ENCODE measurements at regions not wholly inside any gene's neighbourhood (a gene's known extent, or its start where the extent isn't known, plus 50 kb on each side); places are given as distances from the start of the nearest gene placed in this dataset.
A peak's percentile ranks its signal among the peaks of the same experiment; 100 is the strongest.

DNA sequence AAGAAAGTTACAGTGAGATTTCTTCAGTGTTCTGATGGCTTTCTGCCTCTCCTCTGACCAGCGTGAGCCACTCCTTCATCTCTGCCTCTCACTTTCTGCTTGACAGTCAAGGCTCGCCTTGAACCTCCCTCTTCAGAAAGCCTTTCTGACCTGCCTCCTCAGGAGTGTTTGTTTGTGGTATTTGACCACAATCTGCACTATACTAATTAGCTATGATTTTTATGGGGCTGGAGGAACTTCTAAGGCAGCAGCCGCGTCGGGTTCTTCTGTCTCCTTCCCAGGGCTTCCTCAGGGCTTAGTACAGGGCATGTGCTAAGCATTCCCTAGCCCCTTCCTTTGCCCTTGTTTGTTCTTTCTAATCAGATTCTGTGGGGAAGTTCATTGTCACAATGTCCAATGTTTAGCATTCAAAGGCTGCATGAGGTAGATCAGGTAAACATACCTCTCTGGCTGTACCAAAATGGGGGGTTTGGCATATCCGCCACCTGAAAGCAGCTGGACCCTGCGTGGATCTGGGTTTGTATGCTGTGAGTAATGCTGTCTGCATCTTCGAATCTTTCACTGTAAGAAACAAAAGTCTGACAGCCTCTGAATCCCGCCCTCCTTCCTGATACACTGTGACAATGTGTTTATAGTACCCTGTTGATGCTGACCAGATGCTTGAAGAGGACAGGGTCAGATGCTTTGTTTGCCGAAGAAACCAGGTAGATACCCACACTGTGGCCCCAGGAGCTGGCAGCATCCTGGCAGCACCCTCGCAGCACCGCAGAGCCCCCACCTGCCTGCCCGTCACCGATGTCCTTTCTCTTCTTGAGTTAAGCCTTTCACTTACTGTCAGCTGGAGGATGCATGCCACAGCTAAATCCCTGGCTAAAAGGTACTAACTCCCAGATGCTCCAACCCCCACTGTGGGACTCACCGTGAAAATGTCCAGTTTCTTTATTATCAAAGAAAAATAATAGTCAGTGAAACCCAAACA is 260.8 kb upstream of the HDAC4 start:
- DNase-seq (ENCODE audit: low spot score) = no peak
- no peak for ATAC-seq (ENCODE audit: low read depth)
- no peak for TF ChIP-seq CTCF (IDR thresholded peaks at IDR 0.05; ENCODE audit: poor library complexity, severe bottlenecking)
- peaks cover 8% of the 10 kb centered on the region for H3K4me1 ChIP-seq (ENCODE audit: insufficient read depth, poor library complexity, severe bottlenecking)
- no peaks in the 10 kb centered on the region for H3K9me3 ChIP-seq (ENCODE audit: severe bottlenecking)
- H3K4me3 ChIP-seq (ENCODE audit: severe bottlenecking) = no peak overlapping the region
- H3K27ac ChIP-seq (ENCODE audit: poor library complexity, severe bottlenecking) = no peak overlapping the region
- no peaks in the 10 kb centered on the region for H3K36me3 ChIP-seq (ENCODE audit: low read depth)
- H3K27me3 ChIP-seq (ENCODE audit: insufficient read depth, poor library complexity, severe bottlenecking) = peaks cover 32% of the 10 kb centered on the region

DNA sequence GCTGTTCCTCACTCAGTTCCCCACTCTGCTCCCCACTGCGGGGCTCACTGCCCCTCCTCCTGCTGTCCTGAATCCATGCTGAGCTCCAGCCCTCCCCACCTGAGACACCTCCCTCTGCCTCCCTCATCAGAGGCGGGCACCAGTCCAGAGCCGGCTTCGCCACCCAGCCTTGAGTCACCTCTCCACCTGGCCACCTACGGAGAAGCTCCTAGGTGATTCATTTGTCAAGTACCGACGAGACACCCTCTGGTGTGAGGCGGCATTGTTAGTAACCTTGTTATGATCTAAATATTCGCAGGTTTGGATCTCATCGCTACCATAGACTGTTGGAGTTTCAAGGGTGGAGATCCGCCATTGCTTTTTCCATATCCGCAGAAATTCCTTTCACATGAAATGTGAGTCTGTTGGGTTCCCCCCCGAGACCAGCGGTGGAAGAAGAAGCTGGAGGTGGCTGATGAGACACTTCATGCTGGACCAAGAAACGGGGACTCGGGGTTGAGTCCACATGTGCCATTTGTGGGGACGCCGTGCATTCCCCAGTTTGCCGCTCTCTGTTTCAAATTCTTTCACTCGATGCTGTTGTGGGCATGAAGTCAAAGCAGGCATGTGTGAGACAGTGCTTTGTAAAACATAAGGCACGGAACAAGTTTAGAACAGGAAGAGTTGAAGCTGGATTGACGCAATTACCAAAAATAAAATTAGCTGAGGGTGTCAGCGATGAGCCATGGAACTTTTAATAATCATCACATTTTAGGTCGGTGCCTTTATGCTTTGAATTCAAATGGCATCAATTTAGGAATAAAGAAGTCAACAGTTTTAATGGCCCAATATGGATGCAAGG is 259.8 kb upstream of the HDAC4 start:
- H3K4me1 ChIP-seq (ENCODE audit: insufficient read depth, poor library complexity, severe bottlenecking) = peaks cover 8% of the 10 kb centered on the region
- H3K9me3 ChIP-seq (ENCODE audit: severe bottlenecking) = no peaks in the 10 kb centered on the region
- H3K27ac ChIP-seq (ENCODE audit: poor library complexity, severe bottlenecking) = no peak overlapping the region
- no peak for DNase-seq (ENCODE audit: low spot score)
- H3K4me3 ChIP-seq (ENCODE audit: severe bottlenecking) = no peak overlapping the region
- peaks cover 36% of the 10 kb centered on the region for H3K27me3 ChIP-seq (ENCODE audit: insufficient read depth, poor library complexity, severe bottlenecking)
- peak; percentile 19 for TF ChIP-seq CTCF (IDR thresholded peaks at IDR 0.05; ENCODE audit: poor library complexity, severe bottlenecking)
- ATAC-seq (ENCODE audit: low read depth) = peak; percentile 98
- H3K36me3 ChIP-seq (ENCODE audit: low read depth) = no peaks in the 10 kb centered on the region

GRCh38 chr2:239657992-239658391 is 257.2 kb upstream of the HDAC4 start:
- H3K27ac ChIP-seq (ENCODE audit: poor library complexity, severe bottlenecking) = no peak overlapping the region
- DNase-seq (ENCODE audit: low spot score) = no peak
- no peaks in the 10 kb centered on the region for H3K36me3 ChIP-seq (ENCODE audit: low read depth)
- H3K4me3 ChIP-seq (ENCODE audit: severe bottlenecking) = no peak overlapping the region
- H3K4me1 ChIP-seq (ENCODE audit: insufficient read depth, poor library complexity, severe bottlenecking) = peaks cover 8% of the 10 kb centered on the region
- no peak for TF ChIP-seq CTCF (IDR thresholded peaks at IDR 0.05; ENCODE audit: poor library complexity, severe bottlenecking)
- ATAC-seq (ENCODE audit: low read depth) = no peak
- H3K27me3 ChIP-seq (ENCODE audit: insufficient read depth, poor library complexity, severe bottlenecking) = peaks cover 30% of the 10 kb centered on the region
- H3K9me3 ChIP-seq (ENCODE audit: severe bottlenecking) = peaks cover 3% of the 10 kb centered on the region

GRCh38 chr2:239657236-239657635 is 256.4 kb upstream of the HDAC4 start:
- DNase-seq (ENCODE audit: low spot score) = no peak
- H3K4me3 ChIP-seq (ENCODE audit: severe bottlenecking) = no peak overlapping the region
- peaks cover 24% of the 10 kb centered on the region for H3K27me3 ChIP-seq (ENCODE audit: insufficient read depth, poor library complexity, severe bottlenecking)
- H3K36me3 ChIP-seq (ENCODE audit: low read depth) = no peaks in the 10 kb centered on the region
- H3K27ac ChIP-seq (ENCODE audit: poor library complexity, severe bottlenecking) = no peak overlapping the region
- peaks cover 3% of the 10 kb centered on the region for H3K9me3 ChIP-seq (ENCODE audit: severe bottlenecking)
- no peak for ATAC-seq (ENCODE audit: low read depth)
- H3K4me1 ChIP-seq (ENCODE audit: insufficient read depth, poor library complexity, severe bottlenecking) = peaks cover 8% of the 10 kb centered on the region
- TF ChIP-seq CTCF (IDR thresholded peaks at IDR 0.05; ENCODE audit: poor library complexity, severe bottlenecking) = no peak
